Neuronal stem cell (in vitro differentiated cells): ENCODE measurements at regions not wholly inside any gene's neighbourhood (a gene's known extent, or its start where the extent isn't known, plus 50 kb on each side); places are given as distances from the start of the nearest gene placed in this dataset.

Source experiments
- DNase-seq: peaks from one replicate; pipeline ENCODE4 v3.0.0-alpha.2; 2013; ENCODE audit warnings: low spot score
- H2AFZ ChIP-seq: one replicate; pipeline ENCODE4 v1.6.1; 2013; ENCODE audit warnings: mild to moderate bottlenecking, low read length, inconsistent platforms
- H2AK5ac ChIP-seq: 2 replicates; pipeline ENCODE4 v1.6.1; 2013; ENCODE audit warnings: low read depth, mild to moderate bottlenecking, inconsistent platforms, low read length, moderate library complexity, mixed read lengths
- H2BK120ac ChIP-seq: 2 replicates; pipeline ENCODE4 v1.6.1; 2013; ENCODE audit warnings: low read depth, mild to moderate bottlenecking, inconsistent platforms, low read length, moderate library complexity, mixed read lengths
- H2BK12ac ChIP-seq: one replicate; pipeline ENCODE4 v1.6.1; 2013; ENCODE audit warnings: low read length, inconsistent platforms
- H2BK15ac ChIP-seq: 2 replicates; pipeline ENCODE4 v1.6.1; 2013; ENCODE audit warnings: mild to moderate bottlenecking, low read length, inconsistent platforms, mixed read lengths
- H2BK5ac ChIP-seq: one replicate; pipeline ENCODE4 v1.6.1; 2013; ENCODE audit warnings: inconsistent platforms, mild to moderate bottlenecking, low read length, moderate library complexity
- H3K14ac ChIP-seq: one replicate; pipeline ENCODE4 v1.6.1; 2013; ENCODE audit warnings: low read length, inconsistent platforms
- H3K18ac ChIP-seq: 2 replicates; pipeline ENCODE4 v1.6.1; 2013; ENCODE audit warnings: low read length, inconsistent platforms
- H3K23ac ChIP-seq: 2 replicates; pipeline ENCODE4 v1.6.1; 2013; ENCODE audit warnings: low read depth, mild to moderate bottlenecking, mixed read lengths, low read length, inconsistent platforms; ENCODE audit not compliant: poor library complexity
- H3K27ac ChIP-seq: replicated peaks from 3 replicates; pipeline ENCODE4 v1.5.1; 2013; ENCODE audit warnings: low read length, inconsistent platforms
- H3K27me3 ChIP-seq, 3 experiments: 2 replicates each; pipeline ENCODE4 v1.6.1; 2013; ENCODE audit warnings: low read length in 3 of 3, mild to moderate bottlenecking in 2 of 3, inconsistent platforms in 1 of 3, low read depth in 1 of 3, mixed read lengths in 1 of 3, moderate library complexity in 1 of 3; ENCODE audit not compliant: control insufficient read depth in 3 of 3, insufficient read depth in 3 of 3
- H3K36me3 ChIP-seq, 2 donors: replicated peaks in 1 of 2; 2 replicates each; pipeline ENCODE4 v1.6.1; 2013; ENCODE audit warnings: low read length in 2 of 2; ENCODE audit not compliant: control insufficient read depth in 2 of 2, insufficient read depth in 2 of 2
- H3K4ac ChIP-seq: 2 replicates; pipeline ENCODE4 v1.6.1; 2013; ENCODE audit warnings: inconsistent platforms, mild to moderate bottlenecking, low read length, moderate library complexity
- H3K4me1 ChIP-seq, 2 donors: 1 replicate in 1 of 2; 2 replicates in 1 of 2; pipeline ENCODE4 v1.6.1; 2013; ENCODE audit warnings: low read length in 2 of 2, low read depth in 1 of 2; ENCODE audit not compliant: control insufficient read depth in 2 of 2, insufficient read depth in 1 of 2
- H3K4me2 ChIP-seq: one replicate; pipeline ENCODE4 v1.6.1; 2013; ENCODE audit warnings: mild to moderate bottlenecking, low read length, inconsistent platforms; ENCODE audit not compliant: insufficient read depth, poor library complexity, severe bottlenecking
- H3K4me3 ChIP-seq, 2 donors: 2 replicates each; pipeline ENCODE4 v1.5.1; 2013; ENCODE audit warnings: low read length in 2 of 2, mild to moderate bottlenecking in 2 of 2, inconsistent platforms in 1 of 2, moderate library complexity in 1 of 2
- H3K79me1 ChIP-seq: one replicate; pipeline ENCODE4 v1.6.1; 2013; ENCODE audit warnings: low read depth, mild to moderate bottlenecking, inconsistent platforms, low read length, moderate library complexity
- H3K9ac ChIP-seq: one replicate; pipeline ENCODE4 v1.6.1; 2013; ENCODE audit warnings: mild to moderate bottlenecking, low read depth, low read length, inconsistent platforms; ENCODE audit not compliant: poor library complexity
- H3K9me3 ChIP-seq, 2 donors: replicated peaks in 1 of 2; 2 replicates each; pipeline versions ENCODE3 to v1.6.1; 2013; ENCODE audit warnings: low read length in 2 of 2, mild to moderate bottlenecking in 2 of 2, inconsistent platforms in 1 of 2, low read depth in 1 of 2, mixed read lengths in 1 of 2, moderate library complexity in 1 of 2; ENCODE audit not compliant: control insufficient read depth in 2 of 2, insufficient read depth in 1 of 2
- H4K8ac ChIP-seq: one replicate; pipeline ENCODE4 v1.6.1; 2013; ENCODE audit warnings: low read depth, mild to moderate bottlenecking, inconsistent platforms, low read length, moderate library complexity
- H4K91ac ChIP-seq: one replicate; pipeline ENCODE4 v1.6.1; 2013; ENCODE audit warnings: low read length, low read depth, mild to moderate bottlenecking, inconsistent platforms; ENCODE audit not compliant: poor library complexity
- WGBS, 2 donors: extraction: QIAGEN DNeasy Blood & Tissue Kit; methylation state at CpG; one replicate each; pipeline ENCODE4 v1.1.7; 2013; ENCODE audit warnings: missing lambda C conversion rate in 2 of 2, mixed read lengths in 1 of 2; ENCODE audit not compliant: insufficient read length in 2 of 2, insufficient replicate concordance in 1 of 2; ENCODE audit errors: extremely low coverage in 2 of 2; 5-methylcytosine and 5-hydroxymethylcytosine counted together

GRCh38 chr2:199554026-199554425 is 96.3 kb upstream of the SATB2 start:
- Histone ChIP-seq H3K27me3 (no peaks in the 10 kb centered on the region), H2BK12ac (no peak overlapping the region), H3K27ac (no peak overlapping the region), H4K8ac (no peak overlapping the region), H3K14ac (no peak overlapping the region), H2BK5ac (no peak overlapping the region), H3K79me1 (no peaks in the 10 kb centered on the region), H4K91ac (no peak overlapping the region), H2AFZ (no peak overlapping the region), H3K18ac (no peak overlapping the region), H3K4me3 (no peak overlapping the region), H3K36me3 (no peaks in the 10 kb centered on the region), H3K9ac (no peak overlapping the region), H3K4me1 (no peaks in the 10 kb centered on the region), H3K23ac (no peak overlapping the region), H2AK5ac (no peak overlapping the region), H2BK15ac (no peak overlapping the region), H2BK120ac (no peak overlapping the region), H3K4me2 (no peak overlapping the region), H3K9me3 (no peaks in the 10 kb centered on the region), H3K4ac (no peak overlapping the region)
- no CpG with 5 or more reads among the region's 2 CpGs for WGBS, 2 donors
- no peak for DNase-seq

DNA sequence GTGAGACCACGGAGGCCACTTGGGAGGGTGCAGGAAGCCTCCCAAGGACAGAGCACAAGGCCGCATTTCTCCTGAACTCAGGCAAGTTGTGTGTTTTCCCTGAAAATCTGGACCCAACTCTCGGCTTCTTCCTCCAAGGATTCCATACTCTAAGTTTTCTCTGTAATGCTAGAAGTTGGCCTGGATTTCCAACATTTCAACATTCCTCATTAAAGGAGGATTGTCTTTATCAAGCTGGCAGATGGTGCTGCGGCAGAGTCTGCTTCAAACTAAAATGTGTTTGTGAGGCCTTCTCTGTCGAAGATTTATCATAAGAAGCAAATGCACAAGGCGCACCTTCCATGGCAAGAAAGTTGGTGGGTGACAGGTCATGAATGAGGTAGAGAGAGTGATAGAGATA is 94.4 kb upstream of the SATB2 start:
- Histone ChIP-seq H3K27me3 (no peaks in the 10 kb centered on the region), H3K4me3 (no peak overlapping the region), H2BK15ac (no peak overlapping the region), H3K4me2 (no peak overlapping the region), H2BK5ac (no peak overlapping the region), H2AFZ (no peak overlapping the region), H4K8ac (no peak overlapping the region), H3K79me1 (no peaks in the 10 kb centered on the region), H2AK5ac (no peak overlapping the region), H3K36me3 (no peaks in the 10 kb centered on the region), H3K9ac (no peak overlapping the region), H3K14ac (no peak overlapping the region), H3K27ac (no peak overlapping the region), H3K23ac (no peak overlapping the region), H2BK12ac (no peak overlapping the region), H2BK120ac (no peak overlapping the region), H3K4ac (no peak overlapping the region), H3K9me3 (no peaks in the 10 kb centered on the region), H4K91ac (no peak overlapping the region), H3K18ac (no peak overlapping the region), H3K4me1 (no peaks in the 10 kb centered on the region)
- no CpG with 5 or more reads among the region's 6 CpGs for WGBS, 2 donors
- no peak for DNase-seq

GRCh38 chr2:199543606-199544172 is 86.0 kb upstream of the SATB2 start:
- H3K4me2 ChIP-seq, result no peak overlapping the region
- H4K8ac ChIP-seq, result no peak overlapping the region
- H2BK5ac ChIP-seq, result no peak overlapping the region
- no peak overlapping the region for H3K4me3 ChIP-seq
- WGBS, 2 donors, result no CpG with 5 or more reads among the region's 4 CpGs
- no peak overlapping the region for H2BK120ac ChIP-seq
- H3K4me1 ChIP-seq, result no peaks in the 10 kb centered on the region
- H3K4ac ChIP-seq, result no peak overlapping the region
- H3K9ac ChIP-seq, result no peak overlapping the region
- no peak overlapping the region for H2BK15ac ChIP-seq
- H3K9me3 ChIP-seq, result no peaks in the 10 kb centered on the region
- no peak overlapping the region for H3K23ac ChIP-seq
- H3K27me3 ChIP-seq, result no peaks in the 10 kb centered on the region
- no peak overlapping the region for H3K27ac ChIP-seq
- no peak for DNase-seq
- peaks cover 0 to 1% of the 10 kb centered on the region in 2 donors for H3K36me3 ChIP-seq
- no peak overlapping the region for H4K91ac ChIP-seq
- no peak overlapping the region for H3K14ac ChIP-seq
- H3K18ac ChIP-seq, result no peak overlapping the region
- H2BK12ac ChIP-seq, result no peak overlapping the region
- H2AFZ ChIP-seq, result no peak overlapping the region
- H3K79me1 ChIP-seq, result no peaks in the 10 kb centered on the region
- H2AK5ac ChIP-seq, result no peak overlapping the region

GRCh38 chr2:199535445-199536177 is 77.9 kb upstream of the SATB2 start:
- Histone ChIP-seq H4K8ac (no peak overlapping the region), H3K18ac (no peak overlapping the region), H2BK5ac (no peak overlapping the region), H3K36me3 (no peaks in the 10 kb centered on the region), H4K91ac (no peak overlapping the region), H2AK5ac (no peak overlapping the region), H3K27me3 (no peaks in the 10 kb centered on the region), H3K23ac (no peak overlapping the region), H3K14ac (no peak overlapping the region), H3K4me3 (no peak overlapping the region), H3K9me3 (no peaks in the 10 kb centered on the region), H2AFZ (no peak overlapping the region), H3K4me2 (no peak overlapping the region), H3K9ac (no peak overlapping the region), H2BK15ac (no peak overlapping the region), H3K27ac (no peak overlapping the region), H3K4ac (no peak overlapping the region), H3K4me1 (no peaks in the 10 kb centered on the region), H2BK12ac (no peak overlapping the region), H3K79me1 (no peaks in the 10 kb centered on the region), H2BK120ac (no peak overlapping the region)
- DNase-seq, result no peak
- WGBS, 2 donors, result no CpG with 5 or more reads among the region's 7 CpGs
